H1 (cell line): ENCODE measurements at regions not wholly inside any gene's neighbourhood (a gene's known extent, or its start where the extent isn't known, plus 50 kb on each side); places are given as distances from the start of the nearest gene placed in this dataset.

ENCODE experiments used
- CTCF ChIA-PET: fragments of 300-600 bp; sonication (Branson Sonifier 250); formaldehyde crosslinking; loops from one replicate; lab custom pipeline; 2021; ENCODE audit not compliant: partially characterized antibody; lab: Charles Lee
- POLR2A ChIA-PET: fragments of 300-600 bp; sonication (Branson Sonifier 250); formaldehyde crosslinking; loops from one replicate; lab custom pipeline; 2021; ENCODE audit warnings: inconsistent platforms; ENCODE audit not compliant: partially characterized antibody; lab: Charles Lee
- DNase-seq, 2 experiments: peaks; one replicate each; pipeline versions ENCODE4 v3.0.0 to v3.0.0-alpha.2; 2010 to 2022; ENCODE audit warnings: low spot score in 2 of 2, low read depth in 1 of 2, mixed read lengths in 1 of 2
- FAIRE-seq: peaks from 2 replicates; lab custom pipeline; 2011; peaks lifted over from hg19 to GRCh38; lab: Jason Lieb, UNC
- H2AFZ ChIP-seq: 2 replicates; pipeline ENCODE4 v1.8.1; 2012; ENCODE audit warnings: low read length, inconsistent platforms
- H2AK5ac ChIP-seq: 2 replicates; pipeline ENCODE4 v1.6.1; 2013; ENCODE audit warnings: low read depth, low read length
- H2BK120ac ChIP-seq: replicated peaks from 2 replicates; pipeline ENCODE3; 2013; ENCODE audit warnings: low read depth, low read length, inconsistent platforms
- H2BK12ac ChIP-seq: 2 replicates; pipeline ENCODE4 v1.6.1; 2013; ENCODE audit warnings: low read depth, low read length
- H2BK15ac ChIP-seq: 2 replicates; pipeline ENCODE4 v1.6.1; 2013; ENCODE audit warnings: low read length
- H2BK20ac ChIP-seq: 2 replicates; pipeline ENCODE4 v1.6.1; 2013; ENCODE audit warnings: low read length
- H2BK5ac ChIP-seq: 2 replicates; pipeline ENCODE4 v1.6.1; 2013; ENCODE audit warnings: low read depth, low read length
- H3K14ac ChIP-seq: 2 replicates; pipeline ENCODE4 v1.6.1; 2013; ENCODE audit warnings: inconsistent platforms; ENCODE audit not compliant: insufficient read length
- H3K18ac ChIP-seq: 2 replicates; pipeline ENCODE4 v1.6.1; 2013; ENCODE audit warnings: low read length; ENCODE audit errors: extremely low read depth
- H3K23ac ChIP-seq: 2 replicates; pipeline ENCODE4 v1.6.1; 2013; ENCODE audit warnings: inconsistent platforms; ENCODE audit not compliant: insufficient read length
- H3K23me2 ChIP-seq: 2 replicates; pipeline ENCODE4 v1.6.1; 2013; ENCODE audit warnings: low read depth, low read length
- H3K27ac ChIP-seq: 2 replicates; pipeline ENCODE4 v1.6.1; 2011; ENCODE audit warnings: low read depth, low read length, inconsistent platforms
- H3K27me3 ChIP-seq, 4 experiments: replicated peaks in 1 of 4; 1 replicate in 1 of 4; 2 replicates in 3 of 4; pipeline versions ENCODE4 v1.6.1 to v1.8.1; 2011 to 2013; ENCODE audit warnings: low read length in 3 of 4, mild to moderate bottlenecking in 3 of 4, inconsistent platforms in 2 of 4, mixed read lengths in 2 of 4, moderate library complexity in 1 of 4; ENCODE audit not compliant: control insufficient read depth in 3 of 4, insufficient read depth in 3 of 4; ENCODE audit errors: extremely low read depth in 1 of 4
- H3K36me3 ChIP-seq, 4 experiments: 2 replicates each; pipeline versions ENCODE4 v1.6.1 to v1.8.1; 2011 to 2013; ENCODE audit warnings: mild to moderate bottlenecking in 4 of 4, low read length in 3 of 4, moderate library complexity in 2 of 4, control low read depth in 1 of 4, inconsistent platforms in 1 of 4; ENCODE audit not compliant: insufficient read depth in 4 of 4, control insufficient read depth in 2 of 4
- H3K4ac ChIP-seq: replicated peaks from 2 replicates; pipeline ENCODE3; 2013; ENCODE audit warnings: low read length, low read depth, mixed read lengths, inconsistent platforms; ENCODE audit not compliant: insufficient read length
- H3K4me1 ChIP-seq, 4 experiments: replicated peaks in 1 of 4; 1 replicate in 1 of 4; 2 replicates in 3 of 4; pipeline versions ENCODE4 v1.6.1 to v1.8.1; 2011 to 2013; ENCODE audit warnings: low read length in 3 of 4, inconsistent platforms in 2 of 4, mixed read lengths in 1 of 4; ENCODE audit not compliant: insufficient read depth in 4 of 4, control insufficient read depth in 3 of 4
- H3K4me2 ChIP-seq, 2 experiments: 2 replicates each; pipeline versions ENCODE4 v1.6.1 to v1.8.1; 2011 to 2013; ENCODE audit warnings: low read depth in 2 of 2, low read length in 2 of 2, control low read depth in 1 of 2, inconsistent platforms in 1 of 2, mild to moderate bottlenecking in 1 of 2; ENCODE audit not compliant: insufficient read depth in 1 of 2
- H3K4me3 ChIP-seq, 4 experiments: fragments of 200-600, 300-600 bp in 1 of 4; sonication (generic), shearing (Covaris generic), sonication (Bioruptor Twin) in 1 of 4; 2 replicates each; pipeline versions ENCODE4 v1.5.1 to v1.8.1; 2011 to 2016; ENCODE audit warnings: low read length in 4 of 4, low read depth in 3 of 4, control low read depth in 2 of 4, inconsistent platforms in 2 of 4, mild to moderate bottlenecking in 2 of 4, mixed read lengths in 1 of 4, moderate library complexity in 1 of 4; ENCODE audit not compliant: insufficient read depth in 2 of 4; ENCODE audit errors: extremely low read depth in 1 of 4
- H3K56ac ChIP-seq: replicated peaks from 2 replicates; pipeline ENCODE3; 2013; ENCODE audit warnings: low read depth, mild to moderate bottlenecking, mixed read lengths, low read length, inconsistent platforms; ENCODE audit not compliant: insufficient read length
- H3K79me1 ChIP-seq: 2 replicates; pipeline ENCODE4 v1.6.1; 2013; ENCODE audit warnings: low read depth, low read length, control low read depth
- H3K79me2 ChIP-seq, 2 experiments: 2 replicates each; pipeline versions ENCODE4 v1.6.1 to v1.8.1; 2012 to 2013; ENCODE audit warnings: low read length in 2 of 2, mild to moderate bottlenecking in 2 of 2, inconsistent platforms in 1 of 2; ENCODE audit not compliant: insufficient read depth in 2 of 2, control insufficient read depth in 1 of 2
- H3K9ac ChIP-seq, 4 experiments: replicated peaks in 1 of 4; 1 replicate in 1 of 4; 2 replicates in 3 of 4; pipeline versions ENCODE4 v1.6.1 to v1.8.1; 2011 to 2013; ENCODE audit warnings: low read depth in 3 of 4, low read length in 3 of 4, control low read depth in 2 of 4, mild to moderate bottlenecking in 2 of 4, moderate library complexity in 2 of 4, inconsistent platforms in 1 of 4; ENCODE audit errors: extremely low read depth in 1 of 4
- H3K9me3 ChIP-seq, 2 experiments: 2 replicates each; pipeline versions ENCODE4 v1.6.1 to v1.8.1; 2012 to 2013; ENCODE audit warnings: mild to moderate bottlenecking in 2 of 2, moderate library complexity in 2 of 2, control low read depth in 1 of 2, inconsistent platforms in 1 of 2, low read depth in 1 of 2, low read length in 1 of 2, mixed read lengths in 1 of 2; ENCODE audit not compliant: insufficient read depth in 2 of 2
- H4K20me1 ChIP-seq, 2 experiments: replicated peaks in 1 of 2; 2 replicates each; pipeline versions ENCODE3 to v1.8.1; 2011 to 2013; ENCODE audit warnings: inconsistent platforms in 2 of 2, low read length in 2 of 2, mild to moderate bottlenecking in 1 of 2; ENCODE audit not compliant: insufficient read depth in 2 of 2, control insufficient read depth in 1 of 2
- H4K5ac ChIP-seq: 2 replicates; pipeline ENCODE4 v1.6.1; 2013; ENCODE audit warnings: low read length, low read depth, mixed read lengths, inconsistent platforms; ENCODE audit not compliant: insufficient read length
- H4K8ac ChIP-seq: 2 replicates; pipeline ENCODE4 v1.8.0; 2013; ENCODE audit warnings: mild to moderate bottlenecking, moderate library complexity, low read length, inconsistent platforms; ENCODE audit not compliant: insufficient read depth; ENCODE audit errors: extremely low read depth
- H4K91ac ChIP-seq: replicated peaks from 2 replicates; pipeline ENCODE3; 2013; ENCODE audit warnings: low read length, mixed read lengths, inconsistent platforms; ENCODE audit not compliant: insufficient read length
- CEBPB ChIP-seq: IDR thresholded peaks from 2 replicates; pipeline ENCODE4 v1.6.1; 2012; ENCODE audit warnings: low read depth, low read length
- SIX5 ChIP-seq: IDR thresholded peaks from 2 replicates; pipeline ENCODE4 v1.6.1; 2011; ENCODE audit warnings: mild to moderate bottlenecking, low read depth, low read length
- WGBS, 2 experiments: shearing (Covaris generic) in 1 of 2; methylation state at CpG; one replicate each; pipeline versions ENCODE4 v1.1.6 to v1.1.7; 2013 to 2015; ENCODE audit warnings: low lambda C conversion rate in 2 of 2, mixed read lengths in 2 of 2, inconsistent platforms in 1 of 2, low coverage in 1 of 2, missing lambda C conversion rate in 1 of 2; ENCODE audit not compliant: insufficient replicate concordance in 2 of 2, insufficient coverage in 1 of 2, insufficient read length in 1 of 2; ENCODE audit errors: extremely low coverage in 1 of 2, missing lambda C conversion rate in 1 of 2; 5-methylcytosine and 5-hydroxymethylcytosine counted together

DNA sequence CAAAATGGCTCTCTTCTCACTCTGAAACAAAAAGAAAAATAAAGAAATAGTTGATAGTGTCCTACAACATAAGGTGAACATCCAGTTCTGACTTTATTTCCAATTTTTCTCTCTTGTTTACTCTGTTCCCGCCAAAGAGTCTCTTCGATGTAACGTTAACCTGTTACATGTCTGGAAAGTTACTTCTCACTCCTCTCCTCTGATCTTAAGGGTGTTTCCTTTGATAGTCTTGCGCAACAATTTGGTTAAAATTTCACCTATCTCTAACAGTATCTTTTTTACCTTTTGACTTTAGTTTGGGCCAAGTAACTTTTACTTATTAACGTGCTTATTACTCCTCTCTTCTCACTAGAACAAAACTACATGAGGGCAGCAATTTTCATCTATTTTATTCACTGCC, 1450.2 kb downstream of the BRINP3 start:
- 94% methylated on average over 5 of the region's 5 CpGs; no CpG with 5 or more reads in 1 of the 2 experiments for WGBS, 2 experiments
- CTCF ChIA-PET = no interaction called here

More for the DNA sequence above, 1450.2 kb downstream of the BRINP3 start:
- TF ChIP-seq SIX5 (no peak), CEBPB (peak; percentile 98)
- TF ChIP-seq, all 59 proteins: peak for 1
- no peaks in the 10 kb centered on the region for H3K23me2 ChIP-seq
- DNase-seq (no peak), FAIRE-seq (no peak)
- H3K4me3 ChIP-seq = no peak overlapping the region
- no peak overlapping the region for H4K5ac ChIP-seq
- no peak overlapping the region for H2BK20ac ChIP-seq
- H4K20me1 ChIP-seq = no peaks in the 10 kb centered on the region
- no peak overlapping the region for H3K23ac ChIP-seq
- no peak overlapping the region for H3K27ac ChIP-seq
- no peak overlapping the region for H3K14ac ChIP-seq
- no peaks in the 10 kb centered on the region for H3K79me2 ChIP-seq
- H2BK12ac ChIP-seq = no peak overlapping the region
- H3K56ac ChIP-seq = no peak overlapping the region
- H4K8ac ChIP-seq = no peak overlapping the region
- H4K91ac ChIP-seq = no peak overlapping the region
- no peaks in the 10 kb centered on the region for H3K4me1 ChIP-seq
- no peak overlapping the region for H3K18ac ChIP-seq
- H3K9ac ChIP-seq = no peak overlapping the region
- H2BK120ac ChIP-seq = no peak overlapping the region
- H3K27me3 ChIP-seq = no peaks in the 10 kb centered on the region
- POLR2A ChIA-PET = no interaction called here
- no peak overlapping the region for H2BK15ac ChIP-seq
- H3K4ac ChIP-seq = no peak overlapping the region
- H3K9me3 ChIP-seq = no peaks in the 10 kb centered on the region
- H3K4me2 ChIP-seq = no peak overlapping the region
- peak overlapping the region; percentile 48; the same call in 1 of the 2 replicates for H2AFZ ChIP-seq
- H3K36me3 ChIP-seq = no peaks in the 10 kb centered on the region
- no peak overlapping the region for H2AK5ac ChIP-seq
- H3K79me1 ChIP-seq = no peaks in the 10 kb centered on the region
- H2BK5ac ChIP-seq = no peak overlapping the region
